ENCODE measurements at regions not wholly inside any gene's neighbourhood (a gene's known extent, or its start where the extent isn't known, plus 50 kb on each side); places are given as distances from the start of the nearest gene placed in this dataset.

DNA sequence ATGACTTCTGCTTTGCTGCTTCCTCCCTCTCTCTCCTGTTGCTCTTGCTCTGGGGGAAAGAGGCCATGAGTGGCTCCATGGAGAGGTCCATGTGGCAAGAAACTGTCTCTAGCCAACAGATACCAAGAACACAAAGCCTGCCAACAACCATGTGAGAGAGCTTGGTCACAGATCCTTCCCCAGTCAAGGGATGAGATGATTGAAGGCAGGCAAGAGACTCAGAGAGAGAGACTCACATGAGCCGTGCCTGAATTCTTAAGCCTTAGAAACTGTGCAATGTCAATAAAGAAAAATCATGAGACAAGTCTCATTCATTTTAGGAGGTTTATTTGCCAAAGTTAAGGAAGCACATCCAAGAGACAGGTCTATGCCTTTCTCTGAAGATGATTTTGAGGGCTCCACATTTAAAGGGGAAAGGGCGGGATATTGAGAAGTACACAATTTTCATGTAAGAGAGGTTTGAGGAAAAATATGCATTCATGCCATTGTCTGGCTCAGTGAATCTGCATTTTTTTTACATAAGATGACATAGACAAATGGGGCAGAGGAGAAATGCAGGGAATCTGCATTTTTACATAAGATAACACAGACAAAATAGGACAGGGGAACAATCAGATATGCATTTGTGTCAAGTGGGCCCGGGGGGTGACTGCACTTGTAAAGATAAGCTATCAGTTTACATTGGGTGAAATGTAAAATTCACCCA is 59.5 kb upstream of the SUCLG2 start:
- Histone ChIP-seq H3K27me3 (no peaks in the 10 kb centered on the region), H3K36me3 (no peaks in the 10 kb centered on the region), H3K27ac (no peak overlapping the region), H3K9me3 (no peaks in the 10 kb centered on the region), H3K4me1 (no peaks in the 10 kb centered on the region), H3K4me3 (no peak overlapping the region)
- intact Hi-C loops (cut with DNase I), result no loop called here
- TF ChIP-seq POLR2A (IDR thresholded peaks at IDR 0.05), result no peak
- TF ChIP-seq, protein P1, sequence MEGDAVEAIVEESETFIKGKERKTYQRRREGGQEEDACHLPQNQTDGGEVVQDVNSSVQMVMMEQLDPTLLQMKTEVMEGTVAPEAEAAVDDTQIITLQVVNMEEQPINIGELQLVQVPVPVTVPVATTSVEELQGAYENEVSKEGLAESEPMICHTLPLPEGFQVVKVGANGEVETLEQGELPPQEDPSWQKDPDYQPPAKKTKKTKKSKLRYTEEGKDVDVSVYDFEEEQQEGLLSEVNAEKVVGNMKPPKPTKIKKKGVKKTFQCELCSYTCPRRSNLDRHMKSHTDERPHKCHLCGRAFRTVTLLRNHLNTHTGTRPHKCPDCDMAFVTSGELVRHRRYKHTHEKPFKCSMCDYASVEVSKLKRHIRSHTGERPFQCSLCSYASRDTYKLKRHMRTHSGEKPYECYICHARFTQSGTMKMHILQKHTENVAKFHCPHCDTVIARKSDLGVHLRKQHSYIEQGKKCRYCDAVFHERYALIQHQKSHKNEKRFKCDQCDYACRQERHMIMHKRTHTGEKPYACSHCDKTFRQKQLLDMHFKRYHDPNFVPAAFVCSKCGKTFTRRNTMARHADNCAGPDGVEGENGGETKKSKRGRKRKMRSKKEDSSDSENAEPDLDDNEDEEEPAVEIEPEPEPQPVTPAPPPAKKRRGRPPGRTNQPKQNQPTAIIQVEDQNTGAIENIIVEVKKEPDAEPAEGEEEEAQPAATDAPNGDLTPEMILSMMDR (IDR thresholded peaks at IDR 0.05), result no peak
- no peak for DNase-seq
- WGBS, 2 donors, result 68 to 75% methylated on average over 3 of the region's 3 CpGs

GRCh38 chr3:67712259-67712658 is 57.8 kb upstream of the SUCLG2 start:
- no peaks in the 10 kb centered on the region for H3K36me3 ChIP-seq
- intact Hi-C loops (cut with DNase I), result no loop called here
- H3K27ac ChIP-seq, result no peak overlapping the region
- TF ChIP-seq, protein P1 (IDR thresholded peaks at IDR 0.05), result no peak
- no peak for TF ChIP-seq POLR2A (IDR thresholded peaks at IDR 0.05)
- no peaks in the 10 kb centered on the region for H3K9me3 ChIP-seq
- no peaks in the 10 kb centered on the region for H3K27me3 ChIP-seq
- no peaks in the 10 kb centered on the region for H3K4me1 ChIP-seq
- no peak for DNase-seq
- H3K4me3 ChIP-seq, result no peak overlapping the region

DNA sequence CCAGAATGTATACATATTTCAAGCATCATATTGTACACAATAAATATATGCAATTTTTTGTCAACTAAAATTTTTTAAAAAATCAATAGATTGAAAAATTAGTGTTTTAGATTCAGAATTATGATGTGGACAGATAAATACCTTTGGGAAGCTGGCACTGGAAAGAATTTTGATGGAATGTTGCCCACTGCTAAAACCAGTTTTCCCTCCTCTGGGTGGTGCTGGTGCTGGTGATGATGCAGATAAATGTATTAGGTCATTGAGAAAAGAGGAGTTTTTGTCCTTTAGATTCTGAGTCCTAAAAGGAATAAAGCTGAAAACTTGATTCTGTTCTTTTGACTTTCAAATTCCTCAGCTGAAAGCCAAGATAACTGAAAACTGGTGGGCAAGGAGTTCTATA is 56.0 kb upstream of the SUCLG2 start:
- Histone ChIP-seq H3K27ac (no peak overlapping the region), H3K4me3 (no peak overlapping the region), H3K4me1 (no peaks in the 10 kb centered on the region), H3K27me3 (no peaks in the 10 kb centered on the region), H3K9me3 (no peaks in the 10 kb centered on the region), H3K36me3 (no peaks in the 10 kb centered on the region)
- no peak for DNase-seq
- TF ChIP-seq, protein P1 (IDR thresholded peaks at IDR 0.05), result no peak
- no peak for TF ChIP-seq POLR2A (IDR thresholded peaks at IDR 0.05)
- intact Hi-C loops (cut with DNase I), result no loop called here

- WGBS, 2 donors, result 57 to 63% methylated on average over 4 of the region's 4 CpGs
- no peak for DNase-seq
- Histone ChIP-seq H3K27me3 (no peaks in the 10 kb centered on the region), H3K4me1 (no peaks in the 10 kb centered on the region), H3K36me3 (no peaks in the 10 kb centered on the region), H3K27ac (no peak overlapping the region), H3K4me3 (no peak overlapping the region), H3K9me3 (no peaks in the 10 kb centered on the region)
- intact Hi-C loops (cut with DNase I), result no loop called here
- TF ChIP-seq POLR2A (IDR thresholded peaks at IDR 0.05), result no peak
- TF ChIP-seq, protein P1 (IDR thresholded peaks at IDR 0.05), result no peak
These were observed 52.5 kb upstream of the SUCLG2 start for GRCh38 chr3:67706934-67707333.

GRCh38 chr3:67704322-67704721 is 49.9 kb upstream of the SUCLG2 start:
- no peak overlapping the region for H3K27ac ChIP-seq
- no peak for DNase-seq
- H3K4me1 ChIP-seq, result no peaks in the 10 kb centered on the region
- H3K4me3 ChIP-seq, result no peak overlapping the region
- WGBS, 2 donors, result 85 to 92% methylated on average over 4 of the region's 4 CpGs
- H3K36me3 ChIP-seq, result no peaks in the 10 kb centered on the region
- H3K27me3 ChIP-seq, result no peaks in the 10 kb centered on the region
- H3K9me3 ChIP-seq, result no peaks in the 10 kb centered on the region
- intact Hi-C loops (cut with DNase I), result no loop called here
- no peak for TF ChIP-seq POLR2A (IDR thresholded peaks at IDR 0.05)
- TF ChIP-seq, protein P1 (IDR thresholded peaks at IDR 0.05), result no peak

Small RNA genes lying in the stretch of these regions (small RNA-seq; reads per million reads assigned to genes)
- 0 reads per million in 4 donors for gene AC107626.1
